NCI-H1417 (cell line): ENCODE measurements at regions not wholly inside any gene's neighbourhood (a gene's known extent, or its start where the extent isn't known, plus 50 kb on each side); places are given as distances from the start of the nearest gene placed in this dataset.
A peak's percentile ranks its signal among the peaks of the same experiment; 100 is the strongest.

Source experiments
- DNase-seq, 3 experiments: peaks; one replicate each; lab custom pipeline; 2025; lab: John Stamatoyannopoulos, UW

GRCh38 chr10:121073728-121074127, 222.6 kb downstream of the WDR11 start:
- DNase-seq, result no peak

GRCh38 chr10:121076776-121077715, 225.9 kb downstream of the WDR11 start:
- no peak for DNase-seq

DNA sequence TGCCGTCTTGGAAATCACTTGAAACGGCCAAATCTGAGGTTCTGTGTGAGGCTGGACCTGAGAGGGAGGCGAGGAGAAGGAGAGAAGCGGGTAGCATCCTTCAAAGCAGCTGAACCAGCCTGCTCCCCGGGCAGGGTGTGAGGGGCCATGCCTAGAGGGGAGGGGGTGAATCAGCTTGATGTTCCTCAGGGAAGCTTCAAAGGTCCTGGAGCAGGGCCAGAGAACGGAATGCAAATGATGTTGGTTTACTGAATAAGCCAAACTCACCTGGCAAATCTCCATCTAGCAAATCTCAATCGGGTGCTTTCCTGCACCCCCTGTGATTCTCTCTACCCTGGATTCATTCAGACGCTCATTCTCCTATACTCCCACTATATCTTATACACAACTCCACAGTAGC, 226.9 kb downstream of the WDR11 start:
- DNase-seq, result no peak

- DNase-seq, result no peak
Measured at GRCh38 chr10:121078672-121079102, 227.5 kb downstream of the WDR11 start.

- no peak for DNase-seq
Measured at GRCh38 chr10:121079226-121079625, 228.1 kb downstream of the WDR11 start.

GRCh38 chr10:121080281-121080891, 229.2 kb downstream of the WDR11 start:
- no peak for DNase-seq

DNA sequence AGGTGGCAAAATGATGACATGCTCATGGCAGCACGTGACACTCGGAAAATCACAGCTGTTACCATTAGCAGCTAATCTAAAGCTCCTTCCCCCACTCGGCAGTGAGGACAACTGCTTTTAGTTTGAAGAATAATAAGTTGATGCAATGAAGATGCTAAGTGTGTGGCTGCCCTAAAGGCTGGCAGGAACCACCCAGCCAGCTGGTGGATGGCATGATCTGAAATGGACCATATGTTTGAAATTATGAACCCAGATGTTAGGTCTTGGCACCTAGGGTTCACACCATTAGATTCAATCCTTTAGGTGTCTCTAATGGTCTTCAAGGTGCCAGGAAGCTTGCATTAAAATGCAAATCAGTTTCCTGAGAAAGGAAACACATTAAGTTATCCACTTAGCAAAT, 230.1 kb downstream of the WDR11 start:
- no peak for DNase-seq

- DNase-seq, result no peak
Measured at GRCh38 chr10:121082984-121083383, 231.8 kb downstream of the WDR11 start.

DNA sequence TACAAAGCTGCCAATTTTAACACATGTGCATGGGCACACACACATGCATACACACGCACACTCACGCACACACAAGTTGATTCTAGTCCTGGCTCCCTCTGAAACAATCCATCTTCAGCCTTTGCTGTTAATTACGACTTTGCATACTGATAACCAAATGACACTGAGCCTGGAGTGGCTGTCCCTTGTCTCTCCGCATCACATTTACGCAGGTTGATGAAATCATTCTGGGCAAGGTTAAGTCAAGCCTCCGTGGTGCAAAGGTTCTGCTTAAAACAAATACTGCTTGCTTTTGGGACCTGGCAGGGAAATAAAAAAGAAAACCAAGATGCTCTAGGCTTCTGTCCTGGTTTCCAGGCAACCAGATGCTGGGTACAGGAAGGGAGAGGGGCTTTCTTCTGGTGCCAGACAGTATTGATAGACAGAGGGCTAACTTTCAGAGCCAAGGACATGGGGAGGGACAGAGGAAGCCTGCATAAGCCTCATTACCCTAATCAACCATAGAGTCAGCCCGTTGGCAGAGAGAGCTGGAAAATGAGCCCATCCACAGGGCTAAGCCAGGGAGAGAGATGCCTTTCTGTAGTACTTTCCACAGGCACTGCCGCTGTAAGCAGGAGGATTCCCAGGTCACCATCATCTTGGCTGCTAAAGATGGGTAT, 233.0 kb downstream of the WDR11 start:
- no peak for DNase-seq

- no peak for DNase-seq
Measured at GRCh38 chr10:121084675-121085070, 233.5 kb downstream of the WDR11 start.

- no peak for DNase-seq
Measured at GRCh38 chr10:121085367-121085766, 234.2 kb downstream of the WDR11 start.

- DNase-seq, result no peak
Measured at GRCh38 chr10:121087129-121087528, 236.0 kb downstream of the WDR11 start.

DNA sequence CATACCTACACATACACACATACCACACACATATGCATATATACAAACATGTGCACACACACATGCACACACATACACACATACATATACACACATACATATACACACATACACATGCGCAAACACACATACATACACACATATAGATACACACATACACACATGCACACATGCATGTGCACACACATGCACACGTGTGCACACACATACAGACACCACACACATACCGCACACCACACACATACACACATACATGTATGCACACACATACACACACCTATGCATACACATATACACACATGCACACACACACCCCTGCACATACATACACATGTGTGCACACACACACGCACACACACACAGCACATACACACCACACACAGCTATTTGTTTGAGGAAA, 236.5 kb downstream of the WDR11 start:
- no peak for DNase-seq

GRCh38 chr10:121088524-121088923, 237.4 kb downstream of the WDR11 start:
- peak in 1 of 3 experiments; percentile 6 for DNase-seq

- DNase-seq, result no peak
Measured at GRCh38 chr10:121089434-121089833, 238.3 kb downstream of the WDR11 start.

- no peak for DNase-seq
Measured at GRCh38 chr10:121091961-121092719, 241.0 kb downstream of the WDR11 start.

- DNase-seq, result no peak
Measured at GRCh38 chr10:121092720-121093095, 241.5 kb downstream of the WDR11 start.

DNA sequence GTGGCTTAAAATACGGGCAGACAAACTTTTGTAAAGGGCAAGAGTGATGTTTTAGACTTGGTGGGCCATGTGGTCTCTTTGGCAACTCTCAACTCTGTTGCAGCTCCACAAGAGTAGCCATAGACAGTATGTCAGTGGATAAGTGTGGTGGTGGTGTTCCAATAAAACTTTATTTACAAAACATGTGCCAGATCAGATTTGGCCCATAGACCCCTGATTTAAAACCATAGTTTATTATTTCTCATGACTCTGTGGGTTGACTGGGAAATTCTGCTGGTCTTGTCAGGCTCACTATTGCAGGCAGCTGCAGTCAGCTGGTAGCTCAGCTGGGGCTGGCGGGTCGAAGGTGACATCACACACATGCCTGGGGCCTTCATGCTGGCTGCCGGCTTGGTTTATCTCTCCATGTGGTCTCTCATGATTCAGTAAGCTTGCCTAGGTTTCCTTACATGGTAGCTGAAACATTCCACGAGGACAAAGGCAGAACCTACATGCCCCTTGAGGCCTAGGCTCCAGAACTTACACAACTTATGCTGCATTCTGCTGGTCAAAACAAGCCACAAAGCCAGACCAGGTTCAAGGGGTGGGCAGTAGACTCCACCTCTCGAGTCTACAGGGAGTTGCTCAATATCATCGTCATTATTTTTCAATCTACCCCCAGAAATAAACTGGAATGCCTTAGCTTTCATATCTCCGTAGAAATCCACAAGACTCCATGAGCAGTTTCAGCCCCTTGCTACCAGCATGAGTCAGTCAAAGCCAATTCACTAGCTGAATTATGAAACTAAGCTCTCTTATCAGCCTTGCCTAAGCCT, 245.7 kb downstream of the WDR11 start:
- DNase-seq, result no peak

DNA sequence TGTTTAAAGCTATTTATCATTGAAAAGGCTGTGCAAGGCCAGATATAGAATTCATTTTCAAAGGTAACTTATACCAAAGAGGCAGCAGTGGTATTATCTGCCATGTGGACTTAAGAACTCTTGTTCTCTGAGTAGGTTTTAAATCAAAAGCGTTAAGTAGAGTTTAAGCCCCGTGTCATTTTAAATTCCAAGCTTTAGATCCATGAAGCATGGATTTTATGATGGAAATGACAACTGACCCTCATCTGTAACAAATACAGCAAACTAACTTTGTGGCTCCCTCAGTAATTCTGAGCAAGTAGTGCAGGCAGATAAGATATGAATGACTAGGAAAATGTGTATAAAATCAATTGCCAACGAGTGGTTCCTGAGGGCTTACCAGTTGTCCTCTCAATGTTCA, 247.0 kb downstream of the WDR11 start:
- peak in 1 of 3 experiments; percentile 52 for DNase-seq

DNA sequence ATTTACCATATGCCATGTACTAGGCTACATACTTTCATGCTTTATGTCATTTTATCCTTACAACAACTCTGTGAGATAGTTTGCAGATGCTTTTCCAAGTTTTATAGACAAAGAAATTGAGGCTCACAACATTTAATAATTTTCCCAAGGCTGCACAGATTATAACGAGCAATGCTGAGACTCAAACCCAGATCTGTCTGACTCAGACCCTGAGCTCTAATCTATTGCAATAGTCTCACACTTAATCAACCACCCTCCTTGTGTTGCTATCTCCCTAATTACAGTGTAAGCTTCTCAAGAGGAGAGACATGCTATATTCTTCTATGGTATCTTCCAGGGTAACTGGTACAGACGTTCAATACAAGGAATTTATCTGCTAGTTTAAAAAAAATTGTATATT, 247.6 kb downstream of the WDR11 start:
- DNase-seq, result no peak

DNA sequence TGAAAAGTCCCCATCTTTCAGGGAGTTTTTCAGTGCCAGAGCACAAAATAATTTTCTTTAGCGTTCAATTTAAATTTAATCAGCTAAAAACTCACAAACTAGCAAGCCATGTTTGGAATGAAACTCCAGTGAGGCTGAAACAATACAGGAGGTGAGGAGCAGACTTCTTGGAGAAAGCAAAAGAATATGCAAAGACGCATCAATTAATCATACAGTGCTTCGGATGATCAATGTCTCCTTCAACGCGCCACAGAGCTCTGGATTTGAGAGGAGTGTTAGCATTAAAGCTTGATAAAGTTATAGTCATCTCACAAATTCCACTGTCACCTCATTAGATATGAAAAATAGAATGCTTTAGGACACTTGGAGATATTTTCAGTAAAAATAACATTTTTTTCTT, 248.0 kb downstream of the WDR11 start:
- no peak for DNase-seq
